ENCODE measurements at regions not wholly inside any gene's neighbourhood (a gene's known extent, or its start where the extent isn't known, plus 50 kb on each side); places are given as distances from the start of the nearest gene placed in this dataset.

- H3K27ac ChIP-seq = no peak overlapping the region
- intact Hi-C loops (cut with DNase I) = no loop called here
- H3K27me3 ChIP-seq = no peaks in the 10 kb centered on the region
- no peaks in the 10 kb centered on the region for H3K36me3 ChIP-seq
- no peak for DNase-seq
- H3K4me1 ChIP-seq = no peaks in the 10 kb centered on the region
- H3K9me3 ChIP-seq = no peaks in the 10 kb centered on the region
- no peak for TF ChIP-seq CTCF (IDR thresholded peaks at IDR 0.05)
- TF ChIP-seq POLR2A (IDR thresholded peaks at IDR 0.05) = no peak
- H3K4me3 ChIP-seq (replicated peaks in 1 of 3) = no peak overlapping the region
These were observed 1423.3 kb upstream of the PCDH20 start for GRCh38 chr13:62838929-62839328.

GRCh38 chr13:62837895-62838294 lies 1422.2 kb upstream of the PCDH20 start:
- WGBS, 2 donors = 78 to 88% methylated on average over 2 of the region's 2 CpGs
- no peaks in the 10 kb centered on the region for H3K36me3 ChIP-seq
- no peaks in the 10 kb centered on the region for H3K4me1 ChIP-seq
- TF ChIP-seq CTCF (IDR thresholded peaks at IDR 0.05) (no peak), POLR2A (IDR thresholded peaks at IDR 0.05) (no peak)
- no peak for DNase-seq
- no peaks in the 10 kb centered on the region for H3K9me3 ChIP-seq
- no peak overlapping the region for H3K27ac ChIP-seq
- no peak overlapping the region for H3K4me3 ChIP-seq (replicated peaks in 1 of 3)
- intact Hi-C loops (cut with DNase I) = no loop called here
- H3K27me3 ChIP-seq = no peaks in the 10 kb centered on the region

GRCh38 chr13:62829486-62829885 lies 1413.8 kb upstream of the PCDH20 start:
- Histone ChIP-seq H3K27me3 (no peaks in the 10 kb centered on the region), H3K9me3 (no peaks in the 10 kb centered on the region), H3K4me1 (no peaks in the 10 kb centered on the region), H3K4me3 (replicated peaks in 1 of 3) (no peak overlapping the region), H3K27ac (no peak overlapping the region), H3K36me3 (no peaks in the 10 kb centered on the region)
- intact Hi-C loops (cut with DNase I) = no loop called here
- 84 to 96% methylated on average over 2 of the region's 2 CpGs for WGBS, 2 donors
- no peak for DNase-seq
- TF ChIP-seq POLR2A (IDR thresholded peaks at IDR 0.05) (no peak), CTCF (IDR thresholded peaks at IDR 0.05) (no peak)

GRCh38 chr13:62799931-62800436 lies 1384.3 kb upstream of the PCDH20 start:
- no peaks in the 10 kb centered on the region for H3K36me3 ChIP-seq
- TF ChIP-seq CTCF (IDR thresholded peaks at IDR 0.05) = no peak
- TF ChIP-seq POLR2A (IDR thresholded peaks at IDR 0.05) = no peak
- H3K9me3 ChIP-seq = no peaks in the 10 kb centered on the region
- WGBS, 2 donors = 86 to 89% methylated on average over 5 of the region's 5 CpGs
- H3K4me1 ChIP-seq = no peaks in the 10 kb centered on the region
- intact Hi-C loops (cut with DNase I) = no loop called here
- H3K27me3 ChIP-seq = no peaks in the 10 kb centered on the region
- H3K4me3 ChIP-seq (replicated peaks in 1 of 3) = no peak overlapping the region
- DNase-seq = no peak
- H3K27ac ChIP-seq = no peak overlapping the region

GRCh38 chr13:62799038-62799535 lies 1383.4 kb upstream of the PCDH20 start:
- no peaks in the 10 kb centered on the region for H3K9me3 ChIP-seq
- 90 to 92% methylated on average over 6 to 7 of the region's 8 CpGs for WGBS, 2 donors
- H3K4me3 ChIP-seq (replicated peaks in 1 of 3) = no peak overlapping the region
- H3K27me3 ChIP-seq = no peaks in the 10 kb centered on the region
- no peaks in the 10 kb centered on the region for H3K36me3 ChIP-seq
- intact Hi-C loops (cut with DNase I) = no loop called here
- TF ChIP-seq CTCF (IDR thresholded peaks at IDR 0.05) = no peak
- TF ChIP-seq POLR2A (IDR thresholded peaks at IDR 0.05) = no peak
- no peak for DNase-seq
- H3K27ac ChIP-seq = no peak overlapping the region
- no peaks in the 10 kb centered on the region for H3K4me1 ChIP-seq
